GM21526 (cell line): ENCODE measurements at regions not wholly inside any gene's neighbourhood (a gene's known extent, or its start where the extent isn't known, plus 50 kb on each side); places are given as distances from the start of the nearest gene placed in this dataset.

Experiments used
- ATAC-seq: cut with Tn5 transposase; IDR thresholded peaks from one replicate; pipeline ENCODE4 v1.9.1; 2021; ENCODE audit warnings: moderate library complexity; ENCODE audit not compliant: unreplicated experiment, low FRiP score

GRCh38 chr1:39134768-39135333 is 69.6 kb upstream of the MACF1 start:
- ATAC-seq = no peak

- no peak for ATAC-seq
These were observed 67.9 kb upstream of the MACF1 start for GRCh38 chr1:39136638-39137037.

GRCh38 chr1:39139723-39140360 is 64.7 kb upstream of the MACF1 start:
- ATAC-seq = no peak

GRCh38 chr1:39141925-39142324 is 62.6 kb upstream of the MACF1 start:
- no peak for ATAC-seq

- no peak for ATAC-seq
These were observed 62.0 kb upstream of the MACF1 start for GRCh38 chr1:39142401-39143060.

GRCh38 chr1:39144924-39145323 is 59.6 kb upstream of the MACF1 start:
- ATAC-seq = no peak

GRCh38 chr1:39145331-39145965 is 59.0 kb upstream of the MACF1 start:
- no peak for ATAC-seq

GRCh38 chr1:39146681-39147080 is 57.8 kb upstream of the MACF1 start:
- no peak for ATAC-seq

- no peak for ATAC-seq
These were observed 57.1 kb upstream of the MACF1 start for GRCh38 chr1:39147099-39148025.

GRCh38 chr1:39148942-39149341 is 55.6 kb upstream of the MACF1 start:
- ATAC-seq = no peak

GRCh38 chr1:39149509-39149908 is 55.0 kb upstream of the MACF1 start:
- no peak for ATAC-seq

GRCh38 chr1:39150779-39151178 is 53.7 kb upstream of the MACF1 start:
- no peak for ATAC-seq

GRCh38 chr1:39151267-39151666 is 53.2 kb upstream of the MACF1 start:
- no peak for ATAC-seq

- ATAC-seq = no peak
These were observed 51.6 kb upstream of the MACF1 start for GRCh38 chr1:39152923-39153322.

- ATAC-seq = no peak
These were observed 50.8 kb upstream of the MACF1 start for GRCh38 chr1:39153684-39154083.

GRCh38 chr1:39154553-39155421 is 49.7 kb upstream of the MACF1 start:
- ATAC-seq = no peak
